ENCODE measurements at regions not wholly inside any gene's neighbourhood (a gene's known extent, or its start where the extent isn't known, plus 50 kb on each side); places are given as distances from the start of the nearest gene placed in this dataset.
A peak's percentile ranks its signal among the peaks of the same experiment; 100 is the strongest.

DNA sequence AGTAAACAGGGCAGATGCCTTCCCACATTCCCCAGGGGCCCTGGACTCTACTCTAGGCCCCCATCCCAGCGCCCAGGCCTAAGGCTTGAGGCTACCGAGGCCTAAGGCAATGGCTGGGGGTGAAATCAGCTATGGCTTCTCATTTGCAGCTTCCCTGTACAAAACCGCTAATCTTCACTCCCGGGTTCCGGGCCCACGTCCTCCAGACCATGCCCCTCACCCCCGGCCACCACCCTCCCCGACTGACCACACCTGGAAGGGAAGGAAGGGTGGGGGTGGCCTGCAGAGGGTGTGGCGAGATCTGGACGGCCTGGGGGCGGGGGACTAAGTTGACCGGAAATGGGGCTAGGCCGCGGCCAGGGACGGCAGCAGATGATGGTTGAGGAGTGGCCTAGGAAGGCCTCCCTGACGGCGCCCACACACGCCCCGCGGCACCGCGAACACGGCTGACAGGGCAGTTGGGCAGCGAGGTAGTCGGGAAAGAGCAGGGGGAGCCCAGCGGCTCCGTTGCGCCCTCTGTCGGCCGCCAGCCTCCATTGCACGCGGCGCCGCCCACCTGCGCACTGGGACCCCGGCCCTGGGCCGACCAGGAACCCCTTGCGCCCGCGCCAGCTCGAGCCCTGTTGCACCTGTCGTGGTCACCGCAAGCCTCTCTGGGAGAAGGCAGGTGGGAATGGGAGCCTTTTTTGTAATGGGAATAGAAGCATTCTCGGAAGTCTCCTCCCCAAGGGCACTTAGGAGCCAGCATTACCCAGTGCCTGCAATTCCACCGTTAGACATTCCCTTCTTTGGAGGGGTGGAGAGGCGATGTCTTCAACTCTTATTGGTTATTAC, 95.9 kb upstream of the CALM2 start (continued):
- TF ChIP-seq, protein P1, sequence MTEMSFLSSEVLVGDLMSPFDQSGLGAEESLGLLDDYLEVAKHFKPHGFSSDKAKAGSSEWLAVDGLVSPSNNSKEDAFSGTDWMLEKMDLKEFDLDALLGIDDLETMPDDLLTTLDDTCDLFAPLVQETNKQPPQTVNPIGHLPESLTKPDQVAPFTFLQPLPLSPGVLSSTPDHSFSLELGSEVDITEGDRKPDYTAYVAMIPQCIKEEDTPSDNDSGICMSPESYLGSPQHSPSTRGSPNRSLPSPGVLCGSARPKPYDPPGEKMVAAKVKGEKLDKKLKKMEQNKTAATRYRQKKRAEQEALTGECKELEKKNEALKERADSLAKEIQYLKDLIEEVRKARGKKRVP (CRISPR knock-in tag; IDR thresholded peaks at IDR 0.05), result no peak
- peak; percentile 94 for TF ChIP-seq ZFX (CRISPR knock-in tag; IDR thresholded peaks at IDR 0.05)
- no peak for TF ChIP-seq PRPF4 (IDR thresholded peaks at IDR 0.05; ENCODE audit: insufficient read depth, low read depth, low read length, poor library complexity, severe bottlenecking)
- 0 out of 2 replicates have a peak, but pooled peaks have one; percentile 20 for TF ChIP-seq MTA2 (IDR thresholded peaks at IDR 0.05; ENCODE audit: low read depth)
- TF ChIP-seq CHD2 (IDR thresholded peaks at IDR 0.05; ENCODE audit: low read depth, low read length), result 0 out of 2 replicates have a peak, but pooled peaks have one; percentile 7
- no peak for TF ChIP-seq HNRNPLL (IDR thresholded peaks at IDR 0.05; ENCODE audit: low read depth, low read length, poor library complexity, severe bottlenecking)
- TF ChIP-seq POLR2G (IDR thresholded peaks at IDR 0.05; ENCODE audit: low read depth, low read length), result peak; percentile 87
- peak; percentile 69; the same call in 1 of the 2 replicates for TF ChIP-seq LCOR (CRISPR knock-in tag; IDR thresholded peaks at IDR 0.05)
- TF ChIP-seq, protein P2, sequence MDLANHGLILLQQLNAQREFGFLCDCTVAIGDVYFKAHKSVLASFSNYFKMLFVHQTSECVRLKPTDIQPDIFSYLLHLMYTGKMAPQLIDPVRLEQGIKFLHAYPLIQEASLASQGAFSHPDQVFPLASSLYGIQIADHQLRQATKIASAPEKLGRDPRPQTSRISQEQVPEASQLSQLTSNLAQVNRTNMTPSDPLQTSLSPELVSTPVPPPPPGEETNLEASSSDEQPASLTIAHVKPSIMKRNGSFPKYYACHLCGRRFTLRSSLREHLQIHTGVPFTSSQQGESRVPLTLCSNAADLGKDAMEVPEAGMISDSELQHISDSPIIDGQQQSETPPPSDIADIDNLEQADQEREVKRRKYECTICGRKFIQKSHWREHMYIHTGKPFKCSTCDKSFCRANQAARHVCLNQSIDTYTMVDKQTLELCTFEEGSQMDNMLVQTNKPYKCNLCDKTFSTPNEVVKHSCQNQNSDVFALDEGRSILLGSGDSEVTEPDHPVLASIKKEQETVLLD (IDR thresholded peaks at IDR 0.05), result peak; percentile 56; the same call in 1 of the 2 replicates
- TF ChIP-seq BDP1 (IDR thresholded peaks at IDR 0.05; ENCODE audit: insufficient read depth, insufficient read length), result no peak
- TF ChIP-seq ZKSCAN1 (IDR thresholded peaks at IDR 0.05; ENCODE audit: low read depth, low read length), result 0 out of 2 replicates have a peak, but pooled peaks have one; percentile 34
- TF ChIP-seq NRF1 (conservative IDR thresholded peaks at IDR 0.05 in 1 of 2, IDR thresholded peaks at IDR 0.05 in 1 of 2), result peak; percentile 81 to 86
- TF ChIP-seq, protein P3, sequence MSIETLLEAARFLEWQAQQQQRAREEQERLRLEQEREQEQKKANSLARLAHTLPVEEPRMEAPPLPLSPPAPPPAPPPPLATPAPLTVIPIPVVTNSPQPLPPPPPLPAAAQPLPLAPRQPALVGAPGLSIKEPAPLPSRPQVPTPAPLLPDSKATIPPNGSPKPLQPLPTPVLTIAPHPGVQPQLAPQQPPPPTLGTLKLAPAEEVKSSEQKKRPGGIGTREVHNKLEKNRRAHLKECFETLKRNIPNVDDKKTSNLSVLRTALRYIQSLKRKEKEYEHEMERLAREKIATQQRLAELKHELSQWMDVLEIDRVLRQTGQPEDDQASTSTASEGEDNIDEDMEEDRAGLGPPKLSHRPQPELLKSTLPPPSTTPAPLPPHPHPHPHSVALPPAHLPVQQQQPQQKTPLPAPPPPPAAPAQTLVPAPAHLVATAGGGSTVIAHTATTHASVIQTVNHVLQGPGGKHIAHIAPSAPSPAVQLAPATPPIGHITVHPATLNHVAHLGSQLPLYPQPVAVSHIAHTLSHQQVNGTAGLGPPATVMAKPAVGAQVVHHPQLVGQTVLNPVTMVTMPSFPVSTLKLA (conservative IDR thresholded peaks at IDR 0.05), result peak; percentile 33 to 77; a peak in 3 of 4 replicates
- TF ChIP-seq MECOM (CRISPR knock-in tag; IDR thresholded peaks at IDR 0.05), result no peak
- no peak for TF ChIP-seq BCOR (IDR thresholded peaks at IDR 0.05)
- no peak for TF ChIP-seq FOXJ3 (CRISPR knock-in tag; IDR thresholded peaks at IDR 0.05)
- TF ChIP-seq ZNF695 (CRISPR knock-in tag; IDR thresholded peaks at IDR 0.05), result no peak
- TF ChIP-seq, protein P4, sequence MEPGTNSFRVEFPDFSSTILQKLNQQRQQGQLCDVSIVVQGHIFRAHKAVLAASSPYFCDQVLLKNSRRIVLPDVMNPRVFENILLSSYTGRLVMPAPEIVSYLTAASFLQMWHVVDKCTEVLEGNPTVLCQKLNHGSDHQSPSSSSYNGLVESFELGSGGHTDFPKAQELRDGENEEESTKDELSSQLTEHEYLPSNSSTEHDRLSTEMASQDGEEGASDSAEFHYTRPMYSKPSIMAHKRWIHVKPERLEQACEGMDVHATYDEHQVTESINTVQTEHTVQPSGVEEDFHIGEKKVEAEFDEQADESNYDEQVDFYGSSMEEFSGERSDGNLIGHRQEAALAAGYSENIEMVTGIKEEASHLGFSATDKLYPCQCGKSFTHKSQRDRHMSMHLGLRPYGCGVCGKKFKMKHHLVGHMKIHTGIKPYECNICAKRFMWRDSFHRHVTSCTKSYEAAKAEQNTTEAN (CRISPR knock-in tag; IDR thresholded peaks at IDR 0.05), result no peak
- no peak for TF ChIP-seq EZH2 (IDR thresholded peaks at IDR 0.05; ENCODE audit: borderline replicate concordance, low read depth, low read length)
- TF ChIP-seq, protein P5, sequence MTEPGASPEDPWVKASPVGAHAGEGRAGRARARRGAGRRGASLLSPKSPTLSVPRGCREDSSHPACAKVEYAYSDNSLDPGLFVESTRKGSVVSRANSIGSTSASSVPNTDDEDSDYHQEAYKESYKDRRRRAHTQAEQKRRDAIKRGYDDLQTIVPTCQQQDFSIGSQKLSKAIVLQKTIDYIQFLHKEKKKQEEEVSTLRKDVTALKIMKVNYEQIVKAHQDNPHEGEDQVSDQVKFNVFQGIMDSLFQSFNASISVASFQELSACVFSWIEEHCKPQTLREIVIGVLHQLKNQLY (CRISPR knock-in tag; conservative IDR thresholded peaks at IDR 0.05), result no peak
- no peak for TF ChIP-seq NFE2L1 (tag; IDR thresholded peaks at IDR 0.05; ENCODE audit: borderline replicate concordance, low read depth)
- TF ChIP-seq GABPA (tag; conservative IDR thresholded peaks at IDR 0.05; ENCODE audit: low read depth), result peak; percentile 79
- TF ChIP-seq CTBP1 (IDR thresholded peaks at IDR 0.05; ENCODE audit: borderline replicate concordance), result peak; percentile 90

Measured in K562 (cell line).